Activated effector memory CD4-positive, alpha-beta T cell treated with anti-CD3 and anti-CD28 coated beads, Interleukin-2, amount 50 U/mL, for 16 hours (primary cell): ENCODE measurements at regions not wholly inside any gene's neighbourhood (a gene's known extent, or its start where the extent isn't known, plus 50 kb on each side); places are given as distances from the start of the nearest gene placed in this dataset.

Experiments
- DNase-seq: peaks from one replicate; pipeline ENCODE4 v3.0.0-alpha.2; 2020

- no peak for DNase-seq
These were observed 375.7 kb upstream of the CDH9 start for GRCh38 chr5:27414099-27414498.

GRCh38 chr5:27412384-27412783, 374.0 kb upstream of the CDH9 start:
- DNase-seq, result no peak

- DNase-seq, result no peak
These were observed 367.6 kb upstream of the CDH9 start for GRCh38 chr5:27406020-27406419.

- DNase-seq, result no peak
These were observed 365.0 kb upstream of the CDH9 start for GRCh38 chr5:27403243-27403882.

- no peak for DNase-seq
These were observed 364.4 kb upstream of the CDH9 start for GRCh38 chr5:27402828-27403227.

GRCh38 chr5:27396998-27397397, 358.6 kb upstream of the CDH9 start:
- DNase-seq, result no peak

- DNase-seq, result no peak
These were observed 354.3 kb upstream of the CDH9 start for GRCh38 chr5:27392716-27393115.

- DNase-seq, result no peak
These were observed 351.3 kb upstream of the CDH9 start for GRCh38 chr5:27389696-27390095.

GRCh38 chr5:27388755-27389154, 350.4 kb upstream of the CDH9 start:
- DNase-seq, result no peak

- DNase-seq, result no peak
These were observed 349.2 kb upstream of the CDH9 start for GRCh38 chr5:27387535-27388073.

GRCh38 chr5:27381686-27382085, 343.3 kb upstream of the CDH9 start:
- no peak for DNase-seq

GRCh38 chr5:27377626-27378025, 339.2 kb upstream of the CDH9 start:
- no peak for DNase-seq

GRCh38 chr5:27353970-27354369, 315.6 kb upstream of the CDH9 start:
- no peak for DNase-seq

- no peak for DNase-seq
These were observed 315.2 kb upstream of the CDH9 start for GRCh38 chr5:27353540-27353939.

- DNase-seq, result no peak
These were observed 303.0 kb upstream of the CDH9 start for GRCh38 chr5:27341342-27341741.

GRCh38 chr5:27336817-27337216, 298.4 kb upstream of the CDH9 start:
- no peak for DNase-seq

- DNase-seq, result no peak
These were observed 290.1 kb upstream of the CDH9 start for GRCh38 chr5:27328480-27328879.

- DNase-seq, result no peak
These were observed 287.1 kb upstream of the CDH9 start for GRCh38 chr5:27325513-27325912.

- no peak for DNase-seq
These were observed 280.3 kb upstream of the CDH9 start for GRCh38 chr5:27318701-27319100.

GRCh38 chr5:27316271-27316650, 277.9 kb upstream of the CDH9 start:
- no peak for DNase-seq

- DNase-seq, result no peak
These were observed 277.2 kb upstream of the CDH9 start for GRCh38 chr5:27315363-27316270.

- DNase-seq, result no peak
These were observed 275.2 kb upstream of the CDH9 start for GRCh38 chr5:27313549-27313948.

- DNase-seq, result no peak
These were observed 274.0 kb upstream of the CDH9 start for GRCh38 chr5:27312291-27312893.

- no peak for DNase-seq
These were observed 273.2 kb upstream of the CDH9 start for GRCh38 chr5:27311544-27311943.
